ENCODE measurements at regions not wholly inside any gene's neighbourhood (a gene's known extent, or its start where the extent isn't known, plus 50 kb on each side); places are given as distances from the start of the nearest gene placed in this dataset.

DNA sequence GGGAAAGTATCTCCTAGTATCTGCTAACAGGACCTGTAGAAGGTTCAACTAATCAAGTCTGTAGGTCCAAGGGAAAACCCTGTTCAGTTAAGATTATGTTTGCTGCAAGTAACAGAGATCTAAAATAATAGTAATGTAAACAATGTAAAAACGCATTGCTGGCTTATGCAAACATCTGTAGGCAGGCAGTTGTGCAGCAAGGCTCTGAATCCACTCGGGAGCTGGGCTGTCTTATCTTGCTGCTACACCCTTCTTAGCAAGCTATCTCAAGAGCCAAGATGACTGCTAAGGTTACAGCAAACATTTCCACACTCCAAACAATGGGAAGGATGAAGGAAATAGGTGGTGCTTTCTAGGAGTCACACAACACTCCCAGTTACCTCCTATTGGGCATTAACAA is 397.3 kb upstream of the NRSN1 start:
- TF ChIP-seq, protein P1, sequence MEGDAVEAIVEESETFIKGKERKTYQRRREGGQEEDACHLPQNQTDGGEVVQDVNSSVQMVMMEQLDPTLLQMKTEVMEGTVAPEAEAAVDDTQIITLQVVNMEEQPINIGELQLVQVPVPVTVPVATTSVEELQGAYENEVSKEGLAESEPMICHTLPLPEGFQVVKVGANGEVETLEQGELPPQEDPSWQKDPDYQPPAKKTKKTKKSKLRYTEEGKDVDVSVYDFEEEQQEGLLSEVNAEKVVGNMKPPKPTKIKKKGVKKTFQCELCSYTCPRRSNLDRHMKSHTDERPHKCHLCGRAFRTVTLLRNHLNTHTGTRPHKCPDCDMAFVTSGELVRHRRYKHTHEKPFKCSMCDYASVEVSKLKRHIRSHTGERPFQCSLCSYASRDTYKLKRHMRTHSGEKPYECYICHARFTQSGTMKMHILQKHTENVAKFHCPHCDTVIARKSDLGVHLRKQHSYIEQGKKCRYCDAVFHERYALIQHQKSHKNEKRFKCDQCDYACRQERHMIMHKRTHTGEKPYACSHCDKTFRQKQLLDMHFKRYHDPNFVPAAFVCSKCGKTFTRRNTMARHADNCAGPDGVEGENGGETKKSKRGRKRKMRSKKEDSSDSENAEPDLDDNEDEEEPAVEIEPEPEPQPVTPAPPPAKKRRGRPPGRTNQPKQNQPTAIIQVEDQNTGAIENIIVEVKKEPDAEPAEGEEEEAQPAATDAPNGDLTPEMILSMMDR (IDR thresholded peaks at IDR 0.05; ENCODE audit: low read depth, low read length), result no peak
- TF ChIP-seq EZH2phosphoT487 (IDR thresholded peaks at IDR 0.05; ENCODE audit: low read depth), result no peak

Measured in OCI-LY3 (cell line).